HG03354 (cell line): ENCODE measurements at regions not wholly inside any gene's neighbourhood (a gene's known extent, or its start where the extent isn't known, plus 50 kb on each side); places are given as distances from the start of the nearest gene placed in this dataset.

Experiments used
- ATAC-seq: cut with Tn5 transposase; IDR thresholded peaks from one replicate; pipeline ENCODE4 v1.9.1; 2021; ENCODE audit warnings: mild to moderate bottlenecking; ENCODE audit not compliant: unreplicated experiment, poor library complexity, severe bottlenecking

DNA sequence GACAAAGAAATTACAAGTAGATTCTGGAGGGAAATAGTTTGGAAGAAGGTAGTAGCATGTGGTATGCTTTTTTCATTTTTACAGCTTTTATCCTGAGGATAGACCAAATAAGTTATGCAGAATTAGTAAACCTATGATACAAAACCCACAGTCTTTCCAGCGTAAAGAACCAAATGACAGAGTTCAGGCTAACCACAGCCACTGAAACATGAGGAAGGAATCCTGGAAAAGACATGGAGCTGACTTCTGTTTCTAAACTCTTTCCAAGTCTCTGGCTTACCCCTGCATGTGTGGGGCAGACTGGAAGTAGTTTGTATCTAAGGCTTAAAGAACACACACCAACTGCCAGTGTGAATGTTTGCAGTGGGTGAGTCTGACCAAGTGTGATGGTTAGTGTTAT is 258.4 kb upstream of the TENM4 start:
- no peak for ATAC-seq

DNA sequence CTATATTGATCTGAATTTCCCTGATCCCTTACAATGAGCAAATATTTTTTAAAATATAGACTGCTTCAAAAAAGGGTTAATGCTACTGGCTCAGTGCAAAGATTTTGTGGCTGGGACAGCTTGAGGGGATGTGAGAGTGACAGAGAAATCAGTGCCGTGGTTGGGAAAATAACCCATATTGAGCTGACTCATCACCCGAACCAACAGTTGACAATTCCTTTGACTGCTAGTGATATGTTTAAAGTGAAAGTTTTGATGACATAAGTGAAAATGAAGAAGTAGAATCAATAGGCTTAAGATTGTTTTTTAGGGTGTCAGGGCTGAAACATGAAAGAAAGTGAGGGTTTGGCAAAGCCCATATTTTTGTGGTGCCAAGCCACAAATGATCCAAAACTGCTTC is 257.1 kb upstream of the TENM4 start:
- ATAC-seq = no peak

DNA sequence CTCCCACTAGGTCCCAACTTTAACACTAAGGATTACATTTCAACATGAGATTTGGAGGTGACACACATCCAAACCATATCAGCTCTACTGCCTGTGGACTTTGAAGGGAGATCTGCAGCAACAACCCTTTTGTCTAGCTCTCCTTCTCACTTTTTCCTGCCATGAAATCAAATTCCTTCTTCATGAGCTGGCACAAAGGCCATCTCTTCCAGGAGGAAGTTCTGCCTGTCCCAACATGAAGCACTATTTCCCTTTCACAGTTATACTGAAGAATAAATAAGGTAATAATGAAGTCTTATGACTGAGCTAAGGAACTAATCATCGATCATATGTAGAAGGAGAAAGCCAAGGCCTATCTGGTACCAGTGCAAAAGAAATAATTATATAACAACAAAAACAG is 253.5 kb upstream of the TENM4 start:
- ATAC-seq = no peak

DNA sequence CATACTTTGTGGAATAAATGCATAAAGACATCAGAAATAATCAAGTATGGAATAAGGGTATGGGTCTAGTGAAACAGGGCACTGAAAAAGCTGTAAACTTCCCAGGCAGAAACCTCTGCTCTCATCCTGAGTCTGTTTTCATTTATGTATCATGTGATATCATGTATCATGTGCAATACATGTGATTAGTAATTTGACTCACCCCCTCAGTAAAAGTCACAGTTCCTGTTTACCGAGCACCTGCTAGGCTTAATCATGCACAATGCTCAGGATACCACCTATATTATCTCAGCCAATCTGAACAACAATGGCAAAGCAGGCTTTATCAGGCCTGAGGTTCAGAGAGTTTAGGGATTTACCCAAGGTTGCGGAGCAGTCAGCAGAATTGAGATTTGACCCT is 250.6 kb upstream of the TENM4 start:
- no peak for ATAC-seq

DNA sequence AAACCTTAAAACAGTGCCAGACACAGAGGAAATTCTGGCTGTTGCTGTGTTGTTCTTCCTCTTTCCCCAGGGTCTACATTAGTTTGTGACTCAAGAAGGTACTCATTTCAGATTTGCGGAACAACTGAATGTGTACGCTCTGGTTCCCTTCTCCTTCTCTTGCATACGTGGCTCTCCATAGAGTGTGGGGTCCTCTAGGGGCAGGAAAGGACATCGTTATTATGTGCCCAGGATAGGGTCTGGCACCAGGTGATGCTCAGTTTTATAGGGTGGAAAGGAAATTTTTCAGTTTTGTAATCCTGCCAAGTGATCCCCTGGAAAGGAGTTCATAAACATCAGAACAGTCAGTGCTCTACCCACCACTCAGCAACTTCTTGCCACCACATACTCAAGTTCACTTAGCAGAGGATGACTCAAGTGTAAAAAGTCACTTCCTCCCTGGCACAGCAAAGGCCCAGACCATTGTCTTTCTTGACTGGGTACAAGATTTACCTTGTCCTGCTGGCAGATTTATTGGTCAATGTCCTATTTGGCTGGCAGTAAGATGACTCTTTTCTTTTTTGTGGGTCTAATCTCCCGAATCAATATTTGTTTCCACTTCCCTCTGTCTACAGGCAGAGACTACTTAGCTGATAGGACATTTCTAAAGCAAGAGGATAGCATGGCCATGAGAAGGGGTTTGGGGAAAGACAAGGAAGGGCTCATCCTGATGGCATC is 246.0 kb upstream of the TENM4 start:
- no peak for ATAC-seq

DNA sequence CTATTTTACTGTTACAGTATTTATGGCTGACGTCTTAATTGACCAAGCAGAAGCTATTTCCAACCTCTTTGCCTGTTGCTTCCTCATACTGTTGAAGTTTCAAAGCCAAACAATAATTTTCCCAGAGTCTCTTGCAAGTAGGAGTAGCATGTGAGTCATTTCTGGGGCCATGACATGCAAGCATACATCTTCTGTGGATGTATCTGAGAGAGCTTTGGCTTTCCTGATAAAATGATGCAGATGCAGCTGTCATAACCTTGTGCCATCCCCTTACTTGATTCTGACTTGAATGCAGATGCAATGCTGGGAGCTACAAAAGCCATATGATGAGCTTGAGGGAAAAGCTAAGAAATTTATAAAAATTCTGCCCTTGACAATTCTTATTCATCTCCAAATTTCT is 243.1 kb upstream of the TENM4 start:
- ATAC-seq = no peak

DNA sequence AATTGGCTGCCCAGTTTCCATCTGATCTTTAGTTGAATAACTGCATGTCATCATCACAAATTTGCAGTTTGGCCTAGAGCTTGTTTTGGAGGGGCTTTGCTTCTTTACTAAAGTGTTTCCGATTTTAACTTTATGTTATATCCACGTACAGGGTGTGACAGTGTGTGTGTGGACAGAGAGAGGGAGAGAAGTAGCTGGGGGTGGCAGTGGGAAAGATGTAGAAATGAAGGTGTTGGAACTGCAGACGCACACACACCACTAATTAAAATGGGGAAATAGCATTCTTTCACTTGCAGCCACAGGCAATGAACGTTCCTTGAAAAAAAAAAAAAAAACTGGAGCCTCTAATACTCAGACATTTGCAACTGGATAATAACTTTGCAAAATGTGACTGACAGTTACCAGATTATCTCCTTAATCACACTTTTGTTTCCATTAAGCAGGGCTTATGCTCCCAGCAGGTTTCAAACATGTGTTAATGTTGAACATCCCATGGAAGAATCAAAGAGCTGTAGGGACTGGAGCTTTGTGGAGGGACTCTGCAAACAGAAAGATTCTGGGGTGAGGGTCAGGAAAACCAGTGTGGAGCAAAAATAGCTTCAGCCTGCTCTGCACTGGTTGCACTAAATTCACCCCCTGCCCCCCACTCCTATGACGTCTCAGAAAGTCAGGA is 238.1 kb upstream of the TENM4 start:
- ATAC-seq = no peak

DNA sequence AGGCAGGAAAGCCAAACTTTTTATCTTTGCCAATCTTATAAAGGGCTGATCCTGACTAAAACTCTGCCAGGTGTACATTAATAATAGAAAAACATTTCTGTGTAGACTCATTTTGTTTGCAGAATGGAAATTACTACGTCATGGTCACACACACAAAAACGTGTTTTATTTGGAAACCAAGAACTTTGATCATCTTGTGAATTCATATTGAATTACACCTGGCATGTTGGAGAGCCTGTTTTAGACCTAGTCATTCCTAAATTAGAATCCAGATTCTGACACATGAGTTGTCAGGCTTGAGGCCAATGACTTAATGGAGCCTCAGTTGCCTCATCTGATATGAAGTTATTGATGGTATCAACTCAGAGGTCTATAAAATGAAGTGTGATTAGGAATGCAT is 235.6 kb upstream of the TENM4 start:
- ATAC-seq = no peak

DNA sequence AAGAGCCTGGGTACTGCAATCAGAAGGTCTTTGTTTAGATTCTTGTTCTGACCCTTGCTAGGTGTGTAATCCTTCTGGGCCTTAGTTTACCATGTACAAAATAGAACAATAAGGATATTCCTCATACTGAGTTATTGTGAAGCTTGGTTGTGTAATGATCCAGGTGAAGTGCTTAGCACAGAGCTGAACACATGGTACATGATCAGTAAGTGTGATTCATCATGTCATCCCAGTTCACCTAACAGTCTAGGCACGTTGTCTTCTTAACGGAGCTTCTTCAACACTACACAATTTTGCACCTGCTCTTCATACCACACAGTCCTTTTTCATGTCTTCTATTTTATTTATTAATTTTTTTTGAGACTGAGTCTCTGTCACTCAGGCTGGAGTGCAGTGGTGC is 234.3 kb upstream of the TENM4 start:
- no peak for ATAC-seq

DNA sequence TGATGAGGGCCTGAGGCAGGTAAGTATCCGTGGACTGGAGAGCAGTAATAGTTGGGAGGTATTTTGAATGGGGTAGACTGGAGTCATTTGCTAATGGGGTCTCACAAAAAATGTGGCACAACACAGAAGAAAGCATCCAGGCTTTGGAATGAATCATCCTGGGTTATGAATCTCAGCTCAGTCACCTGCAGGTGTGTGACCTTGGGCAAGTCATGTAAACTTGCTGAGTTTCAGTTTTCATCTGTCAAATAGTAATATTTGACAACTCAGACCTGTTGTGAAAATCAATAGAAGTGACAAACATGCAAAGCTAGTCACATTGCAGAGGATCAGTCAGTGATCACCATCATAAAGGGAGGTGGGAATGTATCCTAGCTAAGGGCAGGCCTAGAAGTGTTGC is 232.0 kb upstream of the TENM4 start:
- no peak for ATAC-seq

DNA sequence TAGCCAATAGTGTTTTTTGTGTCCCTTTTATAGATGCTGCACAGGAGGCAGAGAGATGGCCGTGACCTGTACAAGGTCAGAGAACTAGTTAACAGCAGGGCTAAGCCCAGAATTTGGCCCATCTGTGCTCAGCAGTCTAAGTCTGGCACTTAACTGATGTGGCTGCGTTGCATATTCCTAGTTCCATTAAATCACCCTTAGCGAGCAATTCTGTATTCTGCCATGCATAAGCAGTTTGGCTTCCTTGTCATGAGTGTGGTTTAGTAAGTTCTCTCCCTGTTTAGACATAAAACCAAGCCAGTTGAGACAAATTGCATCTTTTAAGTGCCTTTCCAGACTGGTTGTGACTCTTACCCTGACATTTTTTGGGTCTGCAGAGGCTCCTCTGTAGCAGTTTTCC is 230.6 kb upstream of the TENM4 start:
- no peak for ATAC-seq

DNA sequence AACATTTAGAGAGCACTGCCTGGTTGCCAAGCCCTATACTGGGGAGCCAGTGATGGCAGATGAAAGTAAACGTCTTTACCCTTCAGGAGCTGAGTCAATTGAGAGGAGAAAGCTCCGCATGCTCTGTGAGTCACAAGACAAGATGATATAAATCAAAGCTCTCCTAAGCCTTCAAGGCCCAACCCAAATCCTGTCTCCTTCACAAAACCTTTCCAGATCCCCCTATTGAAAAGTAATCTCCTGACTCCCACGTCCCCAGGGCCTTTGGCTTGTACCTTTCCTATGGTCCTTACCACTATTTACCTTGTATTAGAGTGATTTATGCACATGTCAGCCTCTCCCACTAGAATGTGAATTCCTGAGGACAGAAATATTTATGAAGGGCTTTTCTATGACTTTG is 230.1 kb upstream of the TENM4 start:
- ATAC-seq = no peak

DNA sequence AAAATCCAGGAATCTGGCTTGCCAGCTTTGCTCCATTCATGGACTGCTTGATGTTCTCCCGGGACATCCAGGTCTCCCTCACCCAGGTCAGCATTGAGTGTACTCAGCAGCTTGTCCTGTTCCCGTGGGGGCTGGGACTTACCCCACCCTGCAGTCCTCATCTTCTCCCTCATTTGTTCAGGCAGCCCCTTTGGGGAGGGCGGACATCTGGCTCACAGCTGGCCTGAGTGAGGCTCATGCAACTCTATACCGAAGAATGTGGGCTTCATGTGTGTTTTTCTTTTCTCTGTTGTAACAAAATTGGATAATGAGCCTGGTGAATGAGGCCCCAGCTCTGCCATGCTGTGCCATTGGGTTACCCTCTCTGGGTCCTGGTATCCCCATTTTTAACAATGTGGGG is 227.7 kb upstream of the TENM4 start:
- no peak for ATAC-seq

DNA sequence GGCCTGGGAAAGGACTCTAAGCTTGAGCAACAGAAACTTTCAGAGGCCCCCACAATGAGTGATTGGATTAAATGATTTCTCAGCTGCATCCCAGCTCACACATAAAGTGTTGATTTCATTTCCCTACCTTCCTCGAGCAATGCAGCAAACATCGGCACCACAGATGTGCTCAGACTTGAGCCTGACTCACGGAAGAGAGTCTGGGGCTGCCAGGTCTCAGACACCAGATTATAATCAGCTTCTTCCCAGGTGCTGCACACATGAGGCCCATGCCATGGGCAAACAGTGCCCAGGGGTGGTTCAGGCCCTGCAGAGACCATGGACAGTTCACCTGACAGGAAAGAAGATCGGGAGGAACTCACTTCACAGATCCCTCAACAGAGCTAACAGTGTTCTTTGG is 226.6 kb upstream of the TENM4 start:
- ATAC-seq = no peak

DNA sequence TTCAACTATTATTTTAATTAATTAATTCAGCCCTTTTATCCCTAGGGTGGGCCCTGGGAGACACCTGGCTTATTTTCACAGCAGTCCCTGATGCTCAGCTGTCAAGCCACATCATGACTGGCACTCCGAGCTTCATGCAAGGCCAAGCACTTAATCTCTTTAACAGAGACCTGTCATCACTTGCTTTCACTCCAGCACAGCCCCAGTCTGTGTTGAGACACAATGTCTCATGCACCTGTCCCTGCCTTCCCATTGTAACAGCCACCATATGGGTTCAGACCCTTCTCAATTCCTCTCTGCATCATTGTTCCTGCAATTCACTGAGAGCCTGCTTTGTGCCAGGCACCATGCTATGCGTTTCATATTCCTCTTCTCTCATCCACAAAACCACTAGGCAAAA is 222.2 kb upstream of the TENM4 start:
- no peak for ATAC-seq

DNA sequence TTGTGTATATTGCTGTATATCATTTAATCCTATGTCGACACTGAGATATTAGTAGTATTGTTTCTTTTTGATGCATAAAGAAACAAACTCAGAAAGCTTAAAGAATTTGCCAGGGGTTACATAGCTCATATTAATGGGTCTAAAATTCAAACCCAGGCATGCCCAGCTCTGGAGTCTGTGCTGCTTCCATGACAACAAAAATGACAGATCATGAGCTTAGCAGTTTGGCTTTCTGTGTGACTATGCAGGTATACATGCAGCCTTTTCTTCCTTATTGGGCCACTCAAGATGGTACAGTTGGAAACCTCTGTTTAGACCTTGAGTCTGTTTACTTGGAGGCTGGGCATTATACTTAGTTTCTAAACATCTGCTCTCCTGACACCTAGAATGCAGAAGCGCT is 220.5 kb upstream of the TENM4 start:
- ATAC-seq = no peak

DNA sequence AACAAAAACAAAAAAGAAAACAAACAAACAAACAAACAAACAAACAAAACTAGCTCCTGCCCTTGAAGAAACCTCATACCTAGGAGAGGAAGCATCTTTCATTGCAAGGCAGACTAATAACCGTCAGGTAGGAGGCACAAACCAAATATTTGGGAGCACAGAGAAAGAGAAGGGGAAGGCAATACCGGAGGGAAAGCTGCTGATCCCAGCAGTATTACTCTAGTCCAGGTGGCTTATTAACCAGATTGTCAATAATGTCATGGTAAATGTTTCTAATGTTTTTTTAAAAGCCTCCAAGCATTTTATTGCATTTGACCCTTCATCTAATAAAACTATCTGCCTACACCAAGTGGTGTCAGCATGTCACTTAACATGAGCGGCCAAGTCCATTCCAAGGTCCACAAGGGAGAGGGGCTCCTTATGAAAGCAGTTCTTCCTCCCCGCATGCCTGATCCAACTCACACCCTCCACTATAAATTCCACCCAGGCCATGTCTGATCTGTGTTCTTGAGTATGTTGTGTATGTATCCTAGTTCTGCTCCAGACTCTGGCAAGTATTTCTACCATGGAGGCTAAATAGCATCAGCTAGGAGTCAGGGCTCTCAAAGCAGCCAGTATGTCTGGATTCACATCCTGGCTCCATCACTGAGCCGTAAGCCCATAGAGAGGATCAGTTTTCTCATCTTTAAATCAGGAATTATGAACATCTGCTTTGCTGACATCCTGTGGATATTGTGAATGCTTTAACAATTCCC is 208.1 kb upstream of the TENM4 start:
- ATAC-seq = no peak

DNA sequence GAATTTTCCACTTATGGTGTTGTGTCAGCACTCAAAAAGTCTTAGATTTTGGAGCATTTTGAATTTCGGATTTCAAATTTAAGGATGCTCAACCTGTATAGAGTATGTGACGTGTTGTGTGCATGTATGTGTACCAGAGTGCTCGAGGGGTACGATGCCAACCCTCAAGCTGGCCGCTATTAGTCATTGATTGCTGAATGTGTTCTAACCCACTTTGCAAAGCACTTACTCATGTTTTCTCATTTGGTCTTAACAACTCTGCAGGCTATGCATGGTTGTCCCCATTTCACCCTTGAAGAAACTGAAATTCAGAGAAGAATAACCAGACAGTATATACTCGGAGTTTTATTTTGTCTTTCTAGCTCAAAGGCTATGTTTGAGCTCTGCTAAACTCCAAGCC is 196.4 kb upstream of the TENM4 start:
- no peak for ATAC-seq

DNA sequence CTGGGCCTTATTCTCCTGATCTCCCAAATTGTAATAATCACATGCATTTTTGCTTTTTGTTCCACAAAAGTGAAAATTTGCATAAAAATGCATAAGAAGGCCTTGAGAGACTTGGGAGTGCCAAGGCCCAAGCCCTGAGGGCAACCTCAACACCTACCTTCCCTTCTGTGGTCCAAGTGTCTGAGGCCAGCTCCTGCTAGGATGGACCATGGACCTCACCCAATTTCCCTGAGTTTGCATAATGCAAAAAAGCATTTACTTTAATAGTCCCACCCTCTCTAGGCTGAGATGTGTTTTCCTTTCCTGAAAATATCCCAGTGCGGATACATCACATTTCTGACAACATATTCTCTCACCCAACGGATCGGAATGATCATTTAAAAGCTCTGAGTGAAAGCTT is 194.1 kb upstream of the TENM4 start:
- no peak for ATAC-seq

DNA sequence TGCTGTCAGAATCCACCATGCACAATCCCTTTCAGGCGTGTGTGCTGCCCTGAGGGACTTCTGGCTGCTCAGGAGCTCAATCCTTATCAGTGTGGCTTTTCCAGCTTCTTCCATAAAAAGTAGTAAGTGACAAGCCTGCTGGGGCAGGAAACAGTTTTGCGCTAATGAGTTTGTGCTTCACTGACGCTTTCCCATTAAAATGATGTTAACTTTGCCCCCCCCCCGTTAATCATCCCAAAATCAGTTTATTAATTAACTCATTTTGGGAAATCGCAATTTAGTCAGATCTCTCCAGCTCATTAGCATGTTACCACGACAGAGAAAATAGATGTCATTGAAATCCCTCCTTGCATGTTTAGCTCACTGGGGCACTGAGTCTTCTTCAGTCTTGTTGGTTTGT is 186.5 kb upstream of the TENM4 start:
- ATAC-seq = no peak
